A549 (cell line): ENCODE measurements at regions not wholly inside any gene's neighbourhood (a gene's known extent, or its start where the extent isn't known, plus 50 kb on each side); places are given as distances from the start of the nearest gene placed in this dataset.

Source experiments
- CBX2 ChIP-seq: fragments of 200-600 bp; sonication (generic); IDR thresholded peaks from 2 replicates; pipeline ENCODE4 v1.6.1; 2016; ENCODE audit warnings: low read depth, mild to moderate bottlenecking, borderline replicate concordance
- CHD2 ChIP-seq: fragments of 150-350 bp; IDR thresholded peaks from 2 replicates; pipeline ENCODE4 v1.6.1; 2014; ENCODE audit warnings: low read length; ENCODE audit not compliant: partially characterized antibody
- CTCF ChIP-seq: fragments of >200 bp; sonication (Bioruptor Twin); formaldehyde crosslinking; IDR thresholded peaks from 3 replicates; pipeline ENCODE4 v1.5.1; 2016
- EP300 ChIP-seq, 2 experiments: fragments of >200 bp; sonication (Bioruptor Twin); formaldehyde crosslinking; IDR thresholded peaks; 2 replicates in 1 of 2; 3 replicates in 1 of 2; pipeline ENCODE4 v1.6.1; 2016 to 2017
- PHF8 ChIP-seq: fragments of 200-600 bp; sonication (generic); IDR thresholded peaks from 2 replicates; pipeline ENCODE4 v1.6.1; 2016; ENCODE audit warnings: low read depth, mild to moderate bottlenecking, antibody characterized with exemption, moderate library complexity, borderline replicate concordance
- POLR2A ChIP-seq: IDR thresholded peaks from 2 replicates; pipeline ENCODE4 v1.6.1; 2012; ENCODE audit warnings: mild to moderate bottlenecking, low read length
- POLR2AphosphoS2 ChIP-seq: conservative IDR thresholded peaks from 2 replicates; pipeline ENCODE4 v1.6.1; 2012; ENCODE audit warnings: low read length, improper control_type of control experiment, inconsistent platforms
- RAD21 ChIP-seq, 2 experiments: fragments of >200 bp in 1 of 2; sonication (Bioruptor Twin) in 1 of 2; formaldehyde crosslinking in 1 of 2; IDR thresholded peaks in 1 of 2; conservative IDR thresholded peaks in 1 of 2; 2 replicates in 1 of 2; 3 replicates in 1 of 2; pipeline ENCODE4 v1.6.1; 2012 to 2018; ENCODE audit warnings: inconsistent platforms in 1 of 2
- RCOR1 ChIP-seq: fragments of 150-350 bp; IDR thresholded peaks from 2 replicates; pipeline ENCODE4 v1.6.1; 2014; ENCODE audit warnings: antibody characterized with exemption, low read length, low read depth
- REST ChIP-seq: fragments of 200-600 bp; sonication (generic); IDR thresholded peaks from 2 replicates; pipeline ENCODE4 v1.6.1; 2016; ENCODE audit warnings: antibody characterized with exemption, mild to moderate bottlenecking, moderate library complexity
- ZSCAN20 ChIP-seq: fragments of 250-450 bp; sonication (Bioruptor Pico); IDR thresholded peaks from 2 replicates; pipeline ENCODE4 v1.8.0; 2022; ENCODE audit warnings: mild to moderate bottlenecking, moderate library complexity
- TF ChIP-seq, protein P1 (sequence below): fragments of 250-450 bp; sonication (Bioruptor Pico); IDR thresholded peaks from 2 replicates; pipeline ENCODE4 v1.5.0; 2021; ENCODE audit warnings: mild to moderate bottlenecking, moderate library complexity, borderline replicate concordance

- no peak for TF ChIP-seq POLR2AphosphoS2
- no peak for TF ChIP-seq EP300 (IDR thresholded peaks at IDR 0.05)
- no peak for TF ChIP-seq REST
- TF ChIP-seq, protein P1, sequence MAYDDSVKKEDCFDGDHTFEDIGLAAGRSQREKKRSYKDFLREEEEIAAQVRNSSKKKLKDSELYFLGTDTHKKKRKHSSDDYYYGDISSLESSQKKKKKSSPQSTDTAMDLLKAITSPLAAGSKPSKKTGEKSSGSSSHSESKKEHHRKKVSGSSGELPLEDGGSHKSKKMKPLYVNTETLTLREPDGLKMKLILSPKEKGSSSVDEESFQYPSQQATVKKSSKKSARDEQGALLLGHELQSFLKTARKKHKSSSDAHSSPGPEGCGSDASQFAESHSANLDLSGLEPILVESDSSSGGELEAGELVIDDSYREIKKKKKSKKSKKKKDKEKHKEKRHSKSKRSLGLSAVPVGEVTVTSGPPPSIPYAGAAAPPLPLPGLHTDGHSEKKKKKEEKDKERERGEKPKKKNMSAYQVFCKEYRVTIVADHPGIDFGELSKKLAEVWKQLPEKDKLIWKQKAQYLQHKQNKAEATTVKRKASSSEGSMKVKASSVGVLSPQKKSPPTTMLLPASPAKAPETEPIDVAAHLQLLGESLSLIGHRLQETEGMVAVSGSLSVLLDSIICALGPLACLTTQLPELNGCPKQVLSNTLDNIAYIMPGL (CRISPR knock-in tag): no peak
- no peak for TF ChIP-seq CTCF
- no peak for TF ChIP-seq RCOR1
- TF ChIP-seq PHF8: no peak
- no peak for TF ChIP-seq CHD2
- no peak for TF ChIP-seq POLR2A
- no peak for TF ChIP-seq RAD21 (conservative IDR thresholded peaks at IDR 0.05 in 1 of 2, IDR thresholded peaks at IDR 0.05 in 1 of 2)
- TF ChIP-seq CBX2: no peak
- no peak for TF ChIP-seq ZSCAN20 (CRISPR knock-in tag)
These were observed 117.9 kb upstream of the IL12A start for GRCh38 chr3:159870723-159871122.
